BJ (cell line): ENCODE measurements at regions not wholly inside any gene's neighbourhood (a gene's known extent, or its start where the extent isn't known, plus 50 kb on each side); places are given as distances from the start of the nearest gene placed in this dataset.

Experiments used
- CTCF ChIA-PET: fragments of 350-600 bp; formaldehyde crosslinking; extraction: SDS; loops from one replicate; lab custom pipeline; 2021; ENCODE audit warnings: antibody characterized with exemption, inconsistent platforms; lab: Yijun Ruan, JAX
- POLR2A ChIA-PET: fragments of 300-600 bp; sonication (Branson Sonifier 250); formaldehyde crosslinking; extraction: SDS; loops from one replicate; lab custom pipeline; 2021; ENCODE audit warnings: antibody characterized with exemption; lab: Charles Lee
- DNase-seq: peaks from one replicate; pipeline ENCODE4 v3.0.0-alpha.2; 2011; ENCODE audit warnings: low read depth
- H3K27me3 ChIP-seq: 2 replicates; pipeline ENCODE4 v1.6.0; 2011; ENCODE audit warnings: low read length; ENCODE audit not compliant: control insufficient read depth, insufficient read depth
- H3K36me3 ChIP-seq: 2 replicates; pipeline ENCODE4 v1.5.1; 2011; ENCODE audit warnings: low read length; ENCODE audit not compliant: control insufficient read depth, insufficient read depth
- H3K4me3 ChIP-seq: 2 replicates; pipeline ENCODE4 v1.5.1; 2011; ENCODE audit warnings: low read depth, mild to moderate bottlenecking, control low read depth, low read length
- CTCF ChIP-seq: IDR thresholded peaks from 2 replicates; pipeline ENCODE4 v1.5.1; 2011; ENCODE audit warnings: low read depth, mild to moderate bottlenecking, control low read depth, inconsistent platforms, low read length, moderate library complexity; ENCODE audit not compliant: insufficient read depth

- Histone ChIP-seq H3K4me3 (no peak overlapping the region), H3K36me3 (no peaks in the 10 kb centered on the region), H3K27me3 (no peaks in the 10 kb centered on the region)
- CTCF ChIA-PET: no interaction called here
- no peak for TF ChIP-seq CTCF
- DNase-seq: no peak
- POLR2A ChIA-PET: no interaction called here
These were observed 59.4 kb upstream of the FICD start for GRCh38 chr12:108455706-108456105.

GRCh38 chr12:108454539-108455139 lies 60.4 kb upstream of the FICD start:
- CTCF ChIA-PET: interaction anchor here (0.7 kb wide), 1 partner anchor 12 kb away, joined by 3 read pairs; no protein-coding TSS in a partner anchor

GRCh38 chr12:108449478-108449877 lies 65.6 kb upstream of the FICD start:
- no peak for TF ChIP-seq CTCF
- CTCF ChIA-PET: no interaction called here

More at GRCh38 chr12:108454539-108455139, 60.4 kb upstream of the FICD start:
- POLR2A ChIA-PET: no interaction called here
- Histone ChIP-seq H3K27me3 (no peaks in the 10 kb centered on the region), H3K36me3 (no peaks in the 10 kb centered on the region), H3K4me3 (no peak overlapping the region)
- TF ChIP-seq CTCF: no peak
- DNase-seq: no peak

GRCh38 chr12:108448246-108448645 lies 66.8 kb upstream of the FICD start:
- H3K36me3 ChIP-seq: no peaks in the 10 kb centered on the region
- ChIA-PET POLR2A (no interaction called here), CTCF (no interaction called here)
- no peak for DNase-seq
- no peaks in the 10 kb centered on the region for H3K27me3 ChIP-seq
- no peak overlapping the region for H3K4me3 ChIP-seq
- TF ChIP-seq CTCF: no peak

More at GRCh38 chr12:108449478-108449877, 65.6 kb upstream of the FICD start:
- POLR2A ChIA-PET: no interaction called here
- H3K4me3 ChIP-seq: no peak overlapping the region
- DNase-seq: no peak
- H3K36me3 ChIP-seq: no peaks in the 10 kb centered on the region
- H3K27me3 ChIP-seq: no peaks in the 10 kb centered on the region

- DNase-seq: no peak
- Histone ChIP-seq H3K4me3 (no peak overlapping the region), H3K27me3 (no peaks in the 10 kb centered on the region), H3K36me3 (no peaks in the 10 kb centered on the region)
- TF ChIP-seq CTCF: no peak
- POLR2A ChIA-PET: no interaction called here
- CTCF ChIA-PET: interaction anchor here (0.8 kb wide), 1 partner anchor 14 kb away, joined by 3 read pairs; no protein-coding TSS in a partner anchor
These were observed 67.8 kb upstream of the FICD start for GRCh38 chr12:108447168-108447832.
